BJ (cell line): ENCODE measurements at regions not wholly inside any gene's neighbourhood (a gene's known extent, or its start where the extent isn't known, plus 50 kb on each side); places are given as distances from the start of the nearest gene placed in this dataset.

Experiments used
- CTCF ChIA-PET: fragments of 350-600 bp; formaldehyde crosslinking; extraction: SDS; loops from one replicate; lab custom pipeline; 2021; ENCODE audit warnings: antibody characterized with exemption, inconsistent platforms; lab: Yijun Ruan, JAX
- POLR2A ChIA-PET: fragments of 300-600 bp; sonication (Branson Sonifier 250); formaldehyde crosslinking; extraction: SDS; loops from one replicate; lab custom pipeline; 2021; ENCODE audit warnings: antibody characterized with exemption; lab: Charles Lee
- DNase-seq: peaks from one replicate; pipeline ENCODE4 v3.0.0-alpha.2; 2011; ENCODE audit warnings: low read depth
- H3K27me3 ChIP-seq: 2 replicates; pipeline ENCODE4 v1.6.0; 2011; ENCODE audit warnings: low read length; ENCODE audit not compliant: control insufficient read depth, insufficient read depth
- H3K36me3 ChIP-seq: 2 replicates; pipeline ENCODE4 v1.5.1; 2011; ENCODE audit warnings: low read length; ENCODE audit not compliant: control insufficient read depth, insufficient read depth
- H3K4me3 ChIP-seq: 2 replicates; pipeline ENCODE4 v1.5.1; 2011; ENCODE audit warnings: low read depth, mild to moderate bottlenecking, control low read depth, low read length
- CTCF ChIP-seq: IDR thresholded peaks from 2 replicates; pipeline ENCODE4 v1.5.1; 2011; ENCODE audit warnings: low read depth, mild to moderate bottlenecking, control low read depth, inconsistent platforms, low read length, moderate library complexity; ENCODE audit not compliant: insufficient read depth

DNA sequence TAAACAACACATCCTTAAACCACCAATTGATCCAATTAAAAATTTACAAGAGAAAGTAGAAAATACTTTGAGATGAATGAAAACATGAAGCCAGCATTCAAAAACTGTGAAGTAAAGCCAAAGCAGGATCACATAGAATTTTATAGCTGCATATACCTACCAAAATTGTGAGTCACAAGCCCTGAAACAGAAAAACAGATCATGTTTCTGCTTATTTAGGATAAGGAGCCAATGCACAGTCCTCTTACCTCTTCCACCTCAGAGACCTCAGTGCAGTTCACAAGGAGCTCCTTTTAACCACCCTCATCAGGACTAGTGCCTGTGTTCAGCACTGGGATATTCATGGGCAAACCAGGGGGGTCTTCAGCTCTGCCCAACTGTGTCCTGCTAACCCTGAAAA is 386.7 kb downstream of the TECRL start:
- CTCF ChIA-PET = interaction anchor here (0.9 kb wide), 1 partner anchor 15 kb away, joined by 4 read pairs; no protein-coding TSS in a partner anchor
- no peaks in the 10 kb centered on the region for H3K36me3 ChIP-seq
- H3K4me3 ChIP-seq = no peak overlapping the region
- no peaks in the 10 kb centered on the region for H3K27me3 ChIP-seq
- POLR2A ChIA-PET = no interaction called here
- no peak for DNase-seq
- no peak for TF ChIP-seq CTCF

GRCh38 chr4:64016893-64017292 is 392.4 kb downstream of the TECRL start:
- TF ChIP-seq CTCF = no peak
- ChIA-PET POLR2A (no interaction called here), CTCF (no interaction called here)

GRCh38 chr4:64014647-64015046 is 394.6 kb downstream of the TECRL start:
- ChIA-PET POLR2A (no interaction called here), CTCF (no interaction called here)
- H3K4me3 ChIP-seq = no peak overlapping the region
- no peaks in the 10 kb centered on the region for H3K27me3 ChIP-seq
- no peak for TF ChIP-seq CTCF
- H3K36me3 ChIP-seq = no peaks in the 10 kb centered on the region
- DNase-seq = no peak

More at GRCh38 chr4:64016893-64017292, 392.4 kb downstream of the TECRL start:
- Histone ChIP-seq H3K36me3 (no peaks in the 10 kb centered on the region), H3K4me3 (no peak overlapping the region), H3K27me3 (no peaks in the 10 kb centered on the region)
- DNase-seq = no peak

GRCh38 chr4:64001229-64001898 is 407.9 kb downstream of the TECRL start:
- no peak overlapping the region for H3K4me3 ChIP-seq
- DNase-seq = no peak
- H3K27me3 ChIP-seq = no peaks in the 10 kb centered on the region
- TF ChIP-seq CTCF = no peak
- H3K36me3 ChIP-seq = no peaks in the 10 kb centered on the region
- ChIA-PET POLR2A (no interaction called here), CTCF (no interaction called here)

DNA sequence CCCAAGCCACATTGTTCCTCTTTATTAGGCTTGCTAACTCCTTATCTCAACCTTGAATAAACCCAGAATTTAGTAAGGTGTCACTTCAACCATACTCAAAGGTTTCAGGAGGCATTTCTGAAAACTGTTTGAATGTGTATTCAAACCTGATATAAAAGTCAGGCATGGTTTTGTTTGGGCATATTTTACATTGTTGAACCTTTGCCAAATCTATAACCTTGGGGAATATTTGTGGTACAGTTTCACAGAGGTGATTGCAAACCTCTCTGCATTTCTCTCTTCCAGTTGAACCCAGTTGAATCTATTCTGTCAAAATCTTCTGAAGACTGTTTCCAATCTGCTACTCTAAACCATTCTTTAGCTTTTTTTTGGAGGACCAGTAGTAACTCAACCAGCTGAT is 409.0 kb downstream of the TECRL start:
- Histone ChIP-seq H3K36me3 (no peaks in the 10 kb centered on the region), H3K4me3 (no peak overlapping the region), H3K27me3 (no peaks in the 10 kb centered on the region)
- ChIA-PET CTCF (no interaction called here), POLR2A (no interaction called here)
- no peak for DNase-seq
- TF ChIP-seq CTCF = no peak
